Muscle of back (tissue), 3 donors: ENCODE measurements at regions not wholly inside any gene's neighbourhood (a gene's known extent, or its start where the extent isn't known, plus 50 kb on each side); places are given as distances from the start of the nearest gene placed in this dataset.

Source experiments
- DNase-seq, 3 donors: peaks; one replicate each; pipeline versions ENCODE4 v3.0.0 to v3.0.0-alpha.2; 2013

GRCh38 chr5:98053170-98053569, 720.3 kb upstream of the RGMB start:
- DNase-seq: no peak

GRCh38 chr5:98060148-98060547, 713.3 kb upstream of the RGMB start:
- DNase-seq: no peak

DNA sequence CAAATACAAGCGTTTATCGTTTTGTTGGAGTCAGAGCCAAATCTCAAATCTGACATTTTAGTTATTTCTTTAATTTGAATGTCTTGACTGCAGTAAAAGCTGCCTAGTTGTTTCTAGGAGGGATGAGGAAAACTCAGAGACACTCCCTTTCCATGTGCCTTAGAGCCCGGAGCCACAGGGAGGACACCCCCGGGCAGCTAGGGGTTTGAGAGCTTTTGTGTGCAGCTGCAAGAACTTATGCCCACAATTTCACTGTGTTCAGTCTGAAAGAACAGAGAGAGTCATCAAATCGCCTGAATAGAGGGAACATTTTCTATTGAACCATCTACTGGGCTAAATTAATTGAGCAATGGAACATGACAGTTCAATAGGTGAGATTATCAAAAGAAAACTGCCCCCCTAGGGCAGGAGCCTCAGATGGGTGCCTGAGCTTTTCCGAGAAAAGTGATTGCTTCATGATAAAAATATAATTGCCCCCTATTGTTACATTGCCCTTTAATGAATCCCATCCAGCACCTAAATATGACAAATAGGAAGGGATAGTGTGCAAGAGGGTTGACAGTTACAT, 709.3 kb upstream of the RGMB start:
- no peak for DNase-seq

- peak in 1 of 3 donors; percentile 18 for DNase-seq
Observed at GRCh38 chr5:98065261-98065909, 708.1 kb upstream of the RGMB start.

DNA sequence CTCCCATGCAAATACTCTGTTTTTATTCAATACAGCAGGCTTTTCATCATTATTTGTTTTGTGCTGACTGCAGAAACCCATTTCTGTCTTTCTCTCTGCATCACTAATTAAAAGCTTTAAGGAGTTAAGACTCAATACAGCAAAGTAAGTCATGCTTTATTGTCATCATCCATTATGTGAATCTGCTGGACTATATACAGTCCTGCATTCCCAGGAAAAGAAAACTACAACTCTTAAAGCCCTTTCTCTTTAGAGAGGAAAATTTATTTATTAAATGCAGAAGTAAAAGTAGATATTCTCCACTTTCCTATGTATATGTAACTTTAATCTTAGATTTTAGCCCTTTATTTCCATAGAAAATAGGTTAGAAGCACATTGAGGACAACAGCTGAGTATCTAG, 706.6 kb upstream of the RGMB start:
- no peak for DNase-seq

- no peak for DNase-seq
Observed at GRCh38 chr5:98069876-98070512, 703.5 kb upstream of the RGMB start.

DNA sequence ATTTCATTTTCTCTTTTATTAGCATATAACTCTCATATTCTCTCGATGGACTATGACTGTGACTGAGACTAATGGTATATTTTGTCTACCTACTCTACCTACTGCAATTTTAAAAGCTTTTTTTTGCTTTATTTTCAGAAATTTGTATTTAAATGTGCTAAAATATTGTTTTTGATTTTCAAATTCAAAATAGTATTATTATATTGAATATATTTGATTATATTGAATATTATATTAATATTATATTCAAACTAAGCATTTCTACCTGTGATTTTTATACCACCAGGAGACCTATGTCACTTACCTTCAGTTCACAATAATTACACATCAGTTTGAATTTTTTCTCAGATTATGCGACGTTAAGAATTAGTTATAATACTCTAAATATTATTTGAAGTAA, 700.5 kb upstream of the RGMB start:
- no peak for DNase-seq

DNA sequence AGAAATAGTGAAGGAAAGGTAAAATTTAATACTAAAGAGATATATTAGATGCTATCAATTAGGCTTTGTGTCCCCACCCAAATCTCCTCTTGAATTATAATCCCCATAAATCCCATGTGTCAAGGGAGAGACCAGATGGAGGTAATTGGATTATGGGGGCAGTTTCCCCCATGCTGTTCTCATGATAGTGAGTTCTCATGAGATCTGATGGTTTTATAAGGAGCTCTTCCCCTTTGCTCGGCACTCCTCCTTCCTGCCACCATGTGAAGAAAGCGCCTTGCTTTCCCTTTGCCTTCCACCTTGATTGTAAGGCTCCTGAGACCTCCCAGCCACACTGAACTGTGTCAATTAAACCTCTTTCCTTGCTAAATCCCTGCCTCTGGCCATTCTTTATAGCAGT, 697.0 kb upstream of the RGMB start:
- no peak for DNase-seq

DNA sequence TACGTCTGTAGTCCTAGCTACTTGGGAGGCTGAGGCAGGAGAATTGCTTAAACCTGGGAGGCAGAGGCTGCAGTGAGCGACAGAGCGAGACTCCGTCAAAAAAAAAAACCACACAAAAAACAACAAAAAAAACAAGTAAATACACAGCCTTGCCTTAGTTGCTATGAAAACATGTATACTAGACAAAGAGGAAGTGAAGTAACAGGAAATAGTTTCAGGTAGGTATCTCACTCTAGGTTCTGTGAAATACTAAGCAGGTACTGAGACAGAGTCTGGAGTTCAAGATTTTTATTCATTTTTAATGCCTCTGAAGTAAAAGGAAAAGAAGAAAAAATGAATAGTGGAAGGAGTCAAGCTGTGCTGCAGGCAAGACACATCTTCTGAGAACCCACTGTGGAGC, 687.9 kb upstream of the RGMB start:
- DNase-seq: no peak

- no peak for DNase-seq
Observed at GRCh38 chr5:98095072-98095471, 678.4 kb upstream of the RGMB start.

GRCh38 chr5:98096155-98096554, 677.3 kb upstream of the RGMB start:
- DNase-seq: peak in 1 of 3 donors; percentile 38

DNA sequence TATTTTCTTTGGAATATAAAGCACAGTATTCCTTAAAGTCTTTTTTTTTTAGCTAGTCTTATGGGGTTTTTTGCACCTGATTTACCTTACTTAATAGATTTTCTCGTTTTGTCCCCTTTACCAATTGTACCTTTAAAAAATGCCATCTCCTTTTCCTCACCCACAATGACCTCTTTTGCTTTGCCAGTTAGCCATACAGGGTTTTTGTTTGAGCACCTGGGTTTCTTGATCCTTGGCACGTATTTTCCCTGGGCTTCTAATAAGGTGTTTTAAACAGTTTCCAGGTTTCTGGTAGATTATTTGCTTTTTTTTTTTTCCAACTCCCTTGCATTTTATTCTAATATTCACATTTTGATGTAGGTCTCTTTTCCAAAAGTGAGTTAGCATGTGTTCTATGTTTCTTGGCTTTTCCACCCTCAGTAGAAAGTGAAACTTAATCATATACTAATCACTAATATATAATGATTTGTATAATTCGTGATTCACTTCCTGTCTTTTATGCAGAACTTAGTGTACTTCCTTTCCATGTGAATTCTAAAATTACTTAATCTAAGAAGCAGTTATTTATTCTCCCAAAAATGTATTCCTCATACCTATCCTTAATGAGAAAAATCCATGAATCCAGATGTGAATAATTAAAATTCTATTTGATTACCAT, 673.9 kb upstream of the RGMB start:
- DNase-seq: no peak

DNA sequence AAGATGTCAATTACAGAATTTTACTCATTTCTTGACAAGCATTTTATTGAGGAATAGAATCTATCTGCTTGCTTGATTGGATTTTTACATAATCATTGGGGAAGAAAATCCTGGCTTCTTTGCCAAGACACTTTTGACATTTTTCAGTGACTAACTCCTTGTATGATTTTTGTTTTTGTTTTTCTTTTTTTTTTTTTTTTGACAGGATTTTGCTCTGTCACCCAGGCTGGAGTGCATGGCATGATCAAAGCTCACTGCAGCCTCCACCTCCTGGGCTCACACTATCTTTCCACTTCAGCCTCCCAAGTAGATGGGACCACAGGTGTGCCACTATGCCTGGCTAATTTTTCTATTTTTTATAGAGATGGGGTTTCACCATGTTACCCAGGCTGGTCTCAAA, 672.3 kb upstream of the RGMB start:
- no peak for DNase-seq

GRCh38 chr5:98102936-98103335, 670.5 kb upstream of the RGMB start:
- DNase-seq: no peak

- DNase-seq: peak in 1 of 3 donors; percentile 40
Observed at GRCh38 chr5:98103807-98104206, 669.7 kb upstream of the RGMB start.

GRCh38 chr5:98104454-98105188, 668.8 kb upstream of the RGMB start:
- no peak for DNase-seq

- DNase-seq: peak in 1 of 3 donors; percentile 18
Observed at GRCh38 chr5:98105681-98106080, 667.8 kb upstream of the RGMB start.

GRCh38 chr5:98106116-98107031, 667.1 kb upstream of the RGMB start:
- DNase-seq: peak; percentile 58 to 91 (median 83)

GRCh38 chr5:98108497-98108896, 665.0 kb upstream of the RGMB start:
- peak in 2 of 3 donors; percentile 45 to 92 for DNase-seq

- DNase-seq: peak in 2 of 3 donors; percentile 37 to 81
Observed at GRCh38 chr5:98109561-98110006, 663.9 kb upstream of the RGMB start.

GRCh38 chr5:98110282-98110691, 663.2 kb upstream of the RGMB start:
- DNase-seq: peak; percentile 44 to 83 (median 65)
